ENCODE measurements at regions not wholly inside any gene's neighbourhood (a gene's known extent, or its start where the extent isn't known, plus 50 kb on each side); places are given as distances from the start of the nearest gene placed in this dataset.

DNA sequence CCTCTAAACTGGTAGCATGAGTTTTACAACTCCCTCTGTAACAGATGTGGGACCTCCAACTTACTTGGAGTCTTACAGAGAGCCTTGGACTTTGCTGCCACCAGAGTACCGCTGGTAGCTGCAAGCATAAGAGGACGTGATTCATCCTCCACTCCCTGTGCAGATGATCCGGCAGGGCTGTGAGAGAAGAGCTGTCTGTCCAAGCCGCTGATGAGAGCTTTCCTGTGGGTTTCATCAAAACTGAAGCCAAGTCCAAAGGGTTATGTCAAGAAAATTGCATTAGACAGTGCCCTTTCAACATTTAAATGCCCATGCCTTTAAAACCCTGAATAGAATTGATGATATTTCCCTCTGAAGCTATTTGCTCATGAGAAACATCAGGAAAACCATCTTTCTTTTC, 85.8 kb downstream of the LLPH start:
- peak; percentile 73 for DNase-seq

- no peak for DNase-seq
Measured at GRCh38 chr12:66043035-66043434, 87.5 kb downstream of the LLPH start.

GRCh38 chr12:66041651-66042363, 88.7 kb downstream of the LLPH start:
- no peak for DNase-seq

- peak; percentile 99 for DNase-seq
Measured at GRCh38 chr12:66036317-66036716, 94.2 kb downstream of the LLPH start.

GRCh38 chr12:66035288-66035966, 95.1 kb downstream of the LLPH start:
- peak; percentile 83 for DNase-seq

DNA sequence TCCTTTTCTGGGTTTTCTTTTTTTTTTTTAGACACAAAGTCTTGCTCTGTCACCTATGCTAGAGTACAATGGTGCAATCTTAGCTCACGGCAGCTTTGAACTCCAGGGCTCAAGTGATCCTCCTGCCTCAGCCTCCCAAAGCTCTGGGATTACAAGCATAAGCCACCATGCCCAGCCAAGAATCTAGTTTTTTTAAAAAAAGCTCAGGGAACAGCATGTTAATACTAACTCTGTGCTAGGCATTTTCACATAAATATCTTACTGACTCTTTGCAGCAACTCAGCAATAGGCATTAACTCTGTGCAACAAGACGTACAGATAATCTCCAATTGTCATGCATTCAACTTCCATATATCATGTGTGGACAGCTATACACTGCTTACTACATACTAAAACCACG, 97.4 kb downstream of the LLPH start:
- DNase-seq, result no peak

- no peak for DNase-seq
Measured at GRCh38 chr12:66032739-66033138, 97.8 kb downstream of the LLPH start.

DNA sequence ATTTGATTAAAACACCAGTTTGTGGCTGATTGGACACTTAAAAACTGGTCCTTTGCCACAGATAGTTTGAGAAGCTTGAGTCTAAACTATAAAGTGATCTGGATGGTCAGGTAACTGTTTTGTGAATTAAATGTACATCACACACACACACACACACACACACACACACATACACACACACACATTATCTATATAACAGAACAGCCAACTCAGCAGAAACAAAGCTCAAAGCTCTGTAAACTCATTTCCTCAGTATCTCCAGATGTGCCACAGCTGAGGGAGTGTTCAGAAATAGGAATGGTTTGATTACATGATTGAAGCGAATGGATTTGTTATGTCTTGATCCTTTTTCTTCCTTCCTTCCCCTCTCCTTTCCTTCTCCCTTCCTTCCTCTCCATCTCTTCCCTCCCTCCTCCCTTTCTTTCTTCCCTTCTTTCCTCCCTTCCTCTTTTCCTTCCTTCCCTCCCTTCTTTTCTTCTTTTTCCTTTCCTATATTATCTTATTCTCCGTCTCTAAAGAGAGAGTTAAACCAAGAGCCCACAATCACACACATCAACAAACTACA, 100.3 kb downstream of the LLPH start:
- no peak for DNase-seq

- no peak for DNase-seq
Measured at GRCh38 chr12:66028390-66028789, 102.2 kb downstream of the LLPH start.

GRCh38 chr12:66025477-66025876, 105.1 kb downstream of the LLPH start:
- DNase-seq, result no peak

- no peak for DNase-seq
Measured at GRCh38 chr12:66024949-66025348, 105.6 kb downstream of the LLPH start.

DNA sequence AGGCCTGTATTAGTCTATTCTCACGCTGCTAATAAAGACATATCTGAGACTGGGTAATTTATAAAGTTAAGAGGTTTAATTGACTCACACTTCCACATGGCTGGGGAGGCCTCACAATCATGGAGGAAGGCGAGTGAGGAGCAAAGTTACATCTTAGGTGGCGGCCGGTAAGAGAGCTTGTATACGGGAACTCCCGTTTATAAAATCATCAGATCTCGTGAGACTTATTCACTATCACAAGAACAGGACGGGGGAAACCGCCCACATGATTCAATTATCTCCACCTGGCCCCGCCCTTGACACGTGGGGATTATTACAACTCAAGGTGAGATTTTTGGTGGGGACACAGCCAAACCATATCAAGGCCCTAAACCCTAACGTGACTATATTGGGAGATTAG, 110.1 kb downstream of the LLPH start:
- no peak for DNase-seq

- peak; percentile 49 for DNase-seq
Measured at GRCh38 chr12:66017736-66018135, 112.8 kb downstream of the LLPH start.
